ENCODE measurements at regions not wholly inside any gene's neighbourhood (a gene's known extent, or its start where the extent isn't known, plus 50 kb on each side); places are given as distances from the start of the nearest gene placed in this dataset.

GRCh38 chr5:174626369-174626920 lies 97.9 kb upstream of the MSX2 start (continued):
- TF ChIP-seq, protein P1, sequence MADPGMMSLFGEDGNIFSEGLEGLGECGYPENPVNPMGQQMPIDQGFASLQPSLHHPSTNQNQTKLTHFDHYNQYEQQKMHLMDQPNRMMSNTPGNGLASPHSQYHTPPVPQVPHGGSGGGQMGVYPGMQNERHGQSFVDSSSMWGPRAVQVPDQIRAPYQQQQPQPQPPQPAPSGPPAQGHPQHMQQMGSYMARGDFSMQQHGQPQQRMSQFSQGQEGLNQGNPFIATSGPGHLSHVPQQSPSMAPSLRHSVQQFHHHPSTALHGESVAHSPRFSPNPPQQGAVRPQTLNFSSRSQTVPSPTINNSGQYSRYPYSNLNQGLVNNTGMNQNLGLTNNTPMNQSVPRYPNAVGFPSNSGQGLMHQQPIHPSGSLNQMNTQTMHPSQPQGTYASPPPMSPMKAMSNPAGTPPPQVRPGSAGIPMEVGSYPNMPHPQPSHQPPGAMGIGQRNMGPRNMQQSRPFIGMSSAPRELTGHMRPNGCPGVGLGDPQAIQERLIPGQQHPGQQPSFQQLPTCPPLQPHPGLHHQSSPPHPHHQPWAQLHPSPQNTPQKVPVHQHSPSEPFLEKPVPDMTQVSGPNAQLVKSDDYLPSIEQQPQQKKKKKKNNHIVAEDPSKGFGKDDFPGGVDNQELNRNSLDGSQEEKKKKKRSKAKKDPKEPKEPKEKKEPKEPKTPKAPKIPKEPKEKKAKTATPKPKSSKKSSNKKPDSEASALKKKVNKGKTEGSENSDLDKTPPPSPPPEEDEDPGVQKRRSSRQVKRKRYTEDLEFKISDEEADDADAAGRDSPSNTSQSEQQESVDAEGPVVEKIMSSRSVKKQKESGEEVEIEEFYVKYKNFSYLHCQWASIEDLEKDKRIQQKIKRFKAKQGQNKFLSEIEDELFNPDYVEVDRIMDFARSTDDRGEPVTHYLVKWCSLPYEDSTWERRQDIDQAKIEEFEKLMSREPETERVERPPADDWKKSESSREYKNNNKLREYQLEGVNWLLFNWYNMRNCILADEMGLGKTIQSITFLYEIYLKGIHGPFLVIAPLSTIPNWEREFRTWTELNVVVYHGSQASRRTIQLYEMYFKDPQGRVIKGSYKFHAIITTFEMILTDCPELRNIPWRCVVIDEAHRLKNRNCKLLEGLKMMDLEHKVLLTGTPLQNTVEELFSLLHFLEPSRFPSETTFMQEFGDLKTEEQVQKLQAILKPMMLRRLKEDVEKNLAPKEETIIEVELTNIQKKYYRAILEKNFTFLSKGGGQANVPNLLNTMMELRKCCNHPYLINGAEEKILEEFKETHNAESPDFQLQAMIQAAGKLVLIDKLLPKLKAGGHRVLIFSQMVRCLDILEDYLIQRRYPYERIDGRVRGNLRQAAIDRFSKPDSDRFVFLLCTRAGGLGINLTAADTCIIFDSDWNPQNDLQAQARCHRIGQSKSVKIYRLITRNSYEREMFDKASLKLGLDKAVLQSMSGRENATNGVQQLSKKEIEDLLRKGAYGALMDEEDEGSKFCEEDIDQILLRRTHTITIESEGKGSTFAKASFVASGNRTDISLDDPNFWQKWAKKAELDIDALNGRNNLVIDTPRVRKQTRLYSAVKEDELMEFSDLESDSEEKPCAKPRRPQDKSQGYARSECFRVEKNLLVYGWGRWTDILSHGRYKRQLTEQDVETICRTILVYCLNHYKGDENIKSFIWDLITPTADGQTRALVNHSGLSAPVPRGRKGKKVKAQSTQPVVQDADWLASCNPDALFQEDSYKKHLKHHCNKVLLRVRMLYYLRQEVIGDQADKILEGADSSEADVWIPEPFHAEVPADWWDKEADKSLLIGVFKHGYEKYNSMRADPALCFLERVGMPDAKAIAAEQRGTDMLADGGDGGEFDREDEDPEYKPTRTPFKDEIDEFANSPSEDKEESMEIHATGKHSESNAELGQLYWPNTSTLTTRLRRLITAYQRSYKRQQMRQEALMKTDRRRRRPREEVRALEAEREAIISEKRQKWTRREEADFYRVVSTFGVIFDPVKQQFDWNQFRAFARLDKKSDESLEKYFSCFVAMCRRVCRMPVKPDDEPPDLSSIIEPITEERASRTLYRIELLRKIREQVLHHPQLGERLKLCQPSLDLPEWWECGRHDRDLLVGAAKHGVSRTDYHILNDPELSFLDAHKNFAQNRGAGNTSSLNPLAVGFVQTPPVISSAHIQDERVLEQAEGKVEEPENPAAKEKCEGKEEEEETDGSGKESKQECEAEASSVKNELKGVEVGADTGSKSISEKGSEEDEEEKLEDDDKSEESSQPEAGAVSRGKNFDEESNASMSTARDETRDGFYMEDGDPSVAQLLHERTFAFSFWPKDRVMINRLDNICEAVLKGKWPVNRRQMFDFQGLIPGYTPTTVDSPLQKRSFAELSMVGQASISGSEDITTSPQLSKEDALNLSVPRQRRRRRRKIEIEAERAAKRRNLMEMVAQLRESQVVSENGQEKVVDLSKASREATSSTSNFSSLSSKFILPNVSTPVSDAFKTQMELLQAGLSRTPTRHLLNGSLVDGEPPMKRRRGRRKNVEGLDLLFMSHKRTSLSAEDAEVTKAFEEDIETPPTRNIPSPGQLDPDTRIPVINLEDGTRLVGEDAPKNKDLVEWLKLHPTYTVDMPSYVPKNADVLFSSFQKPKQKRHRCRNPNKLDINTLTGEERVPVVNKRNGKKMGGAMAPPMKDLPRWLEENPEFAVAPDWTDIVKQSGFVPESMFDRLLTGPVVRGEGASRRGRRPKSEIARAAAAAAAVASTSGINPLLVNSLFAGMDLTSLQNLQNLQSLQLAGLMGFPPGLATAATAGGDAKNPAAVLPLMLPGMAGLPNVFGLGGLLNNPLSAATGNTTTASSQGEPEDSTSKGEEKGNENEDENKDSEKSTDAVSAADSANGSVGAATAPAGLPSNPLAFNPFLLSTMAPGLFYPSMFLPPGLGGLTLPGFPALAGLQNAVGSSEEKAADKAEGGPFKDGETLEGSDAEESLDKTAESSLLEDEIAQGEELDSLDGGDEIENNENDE (IDR thresholded peaks at IDR 0.05; ENCODE audit: insufficient replicate concordance, low read length): no peak
- TF ChIP-seq NANOG (IDR thresholded peaks at IDR 0.05; ENCODE audit: insufficient read depth, low read depth, low read length, poor library complexity, severe bottlenecking): no peak
- no peak for TF ChIP-seq BACH1 (IDR thresholded peaks at IDR 0.05; ENCODE audit: low read length)
- TF ChIP-seq PHF8 (conservative IDR thresholded peaks at IDR 0.05; ENCODE audit: low read depth, low read length): no peak
- TF ChIP-seq, protein P2, sequence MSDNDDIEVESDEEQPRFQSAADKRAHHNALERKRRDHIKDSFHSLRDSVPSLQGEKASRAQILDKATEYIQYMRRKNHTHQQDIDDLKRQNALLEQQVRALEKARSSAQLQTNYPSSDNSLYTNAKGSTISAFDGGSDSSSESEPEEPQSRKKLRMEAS (IDR thresholded peaks at IDR 0.05): no peak
- no peak for TF ChIP-seq KDM5A (IDR thresholded peaks at IDR 0.05; ENCODE audit: low read length)
- TF ChIP-seq CEBPB (IDR thresholded peaks at IDR 0.05; ENCODE audit: low read depth, low read length): no peak
- no peak for TF ChIP-seq TAF7 (optimal IDR thresholded peaks at IDR 0.05; ENCODE audit: borderline replicate concordance, low read depth, low read length)
- TF ChIP-seq BCL11A (IDR thresholded peaks at IDR 0.05; ENCODE audit: low read depth in 2 of 2, low read length in 2 of 2): no peak
